GM13976 (cell line): ENCODE measurements at regions not wholly inside any gene's neighbourhood (a gene's known extent, or its start where the extent isn't known, plus 50 kb on each side); places are given as distances from the start of the nearest gene placed in this dataset.

Experiments
- DNase-seq: peaks from one replicate; pipeline ENCODE4 v3.0.0; 2012; ENCODE audit warnings: low spot score
- CTCF ChIP-seq: IDR thresholded peaks from 2 replicates; pipeline ENCODE4 v1.5.1; 2012; ENCODE audit warnings: borderline replicate concordance, mild to moderate bottlenecking; ENCODE audit not compliant: insufficient read depth; ENCODE audit errors: extremely low read depth, missing control alignments, control extremely low read depth
- in situ Hi-C: fragments of 300-500 bp; cut with MboI; formaldehyde crosslinking; loops from one replicate; pipeline ENCODE4 v1.12.0; 2022; ENCODE audit warnings: low sequenced_read_pairs, mixed read lengths, inconsistent platforms; ENCODE audit not compliant: unreplicated experiment

GRCh38 chr5:130289132-130290088, 385.1 kb downstream of the CHSY3 start:
- in situ Hi-C loops, result no loop called here
- TF ChIP-seq CTCF, result no peak
- DNase-seq, result no peak

DNA sequence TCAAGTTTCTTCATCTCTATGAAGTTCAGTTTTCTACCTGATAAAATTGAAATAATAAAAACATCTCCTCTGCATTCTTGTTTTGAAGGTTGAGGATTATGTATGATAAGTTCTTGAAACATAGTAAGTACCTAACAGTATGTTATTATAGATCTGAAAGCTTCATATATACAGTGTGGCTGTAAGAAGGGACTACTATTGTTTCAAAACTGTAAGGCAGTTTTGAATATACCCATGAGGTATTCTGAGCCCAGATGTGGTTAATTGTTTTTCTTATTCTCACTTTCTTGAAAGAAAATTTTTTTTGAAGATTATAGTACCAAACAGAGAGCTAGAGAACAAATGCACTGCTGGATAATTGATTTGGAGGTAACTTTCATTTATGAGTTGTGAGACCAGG, 383.2 kb downstream of the CHSY3 start:
- TF ChIP-seq CTCF, result no peak
- no peak for DNase-seq
- in situ Hi-C loops, result no loop called here

DNA sequence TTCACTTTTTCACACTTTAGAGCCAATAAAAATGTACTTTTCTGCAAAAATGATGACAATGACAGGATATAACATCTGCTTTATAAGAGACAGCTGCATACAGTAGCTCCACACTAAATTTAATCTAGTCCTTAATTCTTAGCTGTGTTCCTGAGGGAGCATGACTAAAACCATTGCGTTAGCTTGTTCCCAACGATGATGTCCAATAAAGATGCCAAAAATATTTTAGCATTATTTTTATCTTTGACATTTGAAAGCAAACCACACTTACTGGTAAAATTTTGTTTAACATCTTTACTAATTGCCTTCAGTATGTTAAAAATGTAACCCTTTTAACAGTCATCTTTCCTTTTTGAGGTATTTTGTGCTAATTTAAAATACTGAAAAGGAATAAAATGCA, 382.7 kb downstream of the CHSY3 start:
- in situ Hi-C loops, result no loop called here
- no peak for DNase-seq
- no peak for TF ChIP-seq CTCF

DNA sequence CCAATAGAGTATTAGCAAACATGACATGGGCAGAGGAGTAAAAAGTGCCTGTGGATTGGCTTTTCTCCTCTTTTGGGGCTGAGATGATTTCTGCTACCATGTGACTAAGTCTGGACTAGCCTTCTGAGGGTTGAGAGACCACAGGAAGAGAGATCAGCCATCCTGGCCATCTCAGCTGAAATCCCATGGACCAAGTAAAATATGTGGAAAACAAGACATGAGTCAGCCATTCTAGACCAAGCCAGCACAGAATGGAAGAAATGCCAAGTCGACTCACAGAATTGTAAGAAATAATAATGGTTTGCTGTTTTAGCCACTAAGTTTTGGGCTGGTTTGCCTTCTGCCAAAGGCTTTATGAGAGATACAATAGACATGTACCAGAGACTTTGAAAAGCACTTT, 377.8 kb downstream of the CHSY3 start:
- TF ChIP-seq CTCF, result no peak
- in situ Hi-C loops, result no loop called here
- DNase-seq, result no peak

GRCh38 chr5:130280528-130281217, 376.4 kb downstream of the CHSY3 start:
- no peak for TF ChIP-seq CTCF
- in situ Hi-C loops, result no loop called here
- DNase-seq, result no peak

DNA sequence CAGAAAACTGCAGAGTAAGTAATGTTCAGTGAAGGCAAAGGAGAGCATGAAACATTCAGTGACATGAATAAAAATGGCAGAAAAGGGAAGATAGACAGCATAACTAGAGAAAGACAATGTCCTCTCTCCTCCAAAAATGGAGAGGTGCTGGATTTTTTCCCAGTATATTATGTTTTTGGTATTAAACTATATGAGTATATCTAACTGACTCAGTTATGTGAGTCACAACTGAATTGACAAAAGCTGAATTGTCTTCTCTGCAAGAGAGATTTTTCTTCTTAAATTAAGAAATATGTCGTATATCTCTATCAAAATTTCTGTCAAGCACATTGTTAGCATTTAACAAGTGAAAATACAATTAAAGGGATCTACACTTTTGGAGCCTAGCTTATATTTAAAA, 375.1 kb downstream of the CHSY3 start:
- TF ChIP-seq CTCF, result no peak
- in situ Hi-C loops, result no loop called here
- DNase-seq, result no peak
